ENCODE measurements at regions not wholly inside any gene's neighbourhood (a gene's known extent, or its start where the extent isn't known, plus 50 kb on each side); places are given as distances from the start of the nearest gene placed in this dataset.

DNA sequence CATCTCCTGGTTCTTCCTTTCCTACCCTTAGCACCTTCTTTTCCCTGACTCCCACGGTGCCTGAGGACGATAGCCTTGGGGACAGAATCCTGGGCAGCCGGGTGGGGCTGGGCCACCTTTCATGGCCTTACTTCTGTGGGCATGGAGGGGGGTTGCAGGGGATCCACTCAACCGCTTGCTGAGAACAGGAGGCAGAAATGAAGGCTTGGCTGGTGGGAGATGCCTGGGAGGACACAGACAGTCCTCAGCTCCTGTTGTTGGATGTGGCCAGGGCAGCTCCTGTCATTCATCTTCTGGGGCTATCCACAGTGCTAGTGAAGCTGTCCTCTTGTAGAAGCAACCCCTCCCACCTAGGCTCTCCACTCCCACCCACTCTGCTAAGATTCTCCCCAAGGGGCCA, 95.5 kb upstream of the CELF4 start:
- no peak for TF ChIP-seq FOXM1 (IDR thresholded peaks at IDR 0.05; ENCODE audit: borderline replicate concordance)
- TF ChIP-seq L3MBTL2 (conservative IDR thresholded peaks at IDR 0.05): no peak
- TF ChIP-seq BHLHE40 (IDR thresholded peaks at IDR 0.05; ENCODE audit: borderline replicate concordance): no peak

Measured in HEK293T (cell line).